Smooth muscle cell (in vitro differentiated cells): ENCODE measurements at regions not wholly inside any gene's neighbourhood (a gene's known extent, or its start where the extent isn't known, plus 50 kb on each side); places are given as distances from the start of the nearest gene placed in this dataset.

Experiments
- DNase-seq: peaks from one replicate; lab custom pipeline; 2025; ENCODE audit not compliant: unreplicated experiment; lab: John Stamatoyannopoulos, UW
- H2AFZ ChIP-seq: fragments of 200-600 bp; sonication (generic); 2 replicates; pipeline ENCODE4 v1.6.0; 2016; ENCODE audit warnings: antibody characterized with exemption, low read depth, mild to moderate bottlenecking
- H3F3A ChIP-seq: fragments of 200-600 bp; sonication (generic); 2 replicates; pipeline ENCODE4 v1.6.0; 2017; ENCODE audit warnings: antibody characterized with exemption, low read depth
- H3K27ac ChIP-seq: fragments of 200-600 bp; sonication (generic); 2 replicates; pipeline ENCODE4 v1.5.1; 2016; ENCODE audit warnings: low read depth, mild to moderate bottlenecking
- H3K27me3 ChIP-seq: fragments of 200-600 bp; sonication (generic); 2 replicates; pipeline ENCODE4 v1.6.1; 2016; ENCODE audit warnings: low read depth, mild to moderate bottlenecking
- H3K36me3 ChIP-seq: fragments of 200-600 bp; sonication (generic); 2 replicates; pipeline ENCODE4 v1.5.1; 2016; ENCODE audit warnings: low read depth
- H3K4me1 ChIP-seq: fragments of 200-600 bp; sonication (generic); 2 replicates; pipeline ENCODE4 v1.5.1; 2016; ENCODE audit warnings: low read depth
- H3K4me2 ChIP-seq: fragments of 200-600 bp; sonication (generic); 2 replicates; pipeline ENCODE4 v1.6.0; 2016; ENCODE audit warnings: mild to moderate bottlenecking
- H3K4me3 ChIP-seq: fragments of 200-600 bp; sonication (generic); 2 replicates; pipeline ENCODE4 v1.5.1; 2016; ENCODE audit warnings: mild to moderate bottlenecking
- H3K79me2 ChIP-seq: fragments of 200-600 bp; sonication (generic); 2 replicates; pipeline ENCODE4 v1.6.0; 2016; ENCODE audit warnings: low read depth, mild to moderate bottlenecking
- H3K9ac ChIP-seq: fragments of 200-600 bp; sonication (generic); 2 replicates; pipeline ENCODE4 v1.6.0; 2016; ENCODE audit warnings: low read depth
- H3K9me3 ChIP-seq: fragments of 200-600 bp; sonication (generic); replicated peaks from 2 replicates; pipeline ENCODE4 v1.5.1; 2016; ENCODE audit warnings: low read depth
- H4K20me1 ChIP-seq: fragments of 200-600 bp; sonication (generic); 2 replicates; pipeline ENCODE4 v1.6.0; 2016; ENCODE audit warnings: low read depth
- CTCF ChIP-seq: fragments of 200-600 bp; sonication (generic); IDR thresholded peaks from 2 replicates; pipeline ENCODE4 v1.5.1; 2017; ENCODE audit warnings: borderline replicate concordance, mild to moderate bottlenecking, antibody characterized with exemption; ENCODE audit not compliant: insufficient read depth, poor library complexity, severe bottlenecking
- WGBS: methylation state at CpG from one replicate; pipeline ENCODE4 v1.1.7; 2016; ENCODE audit warnings: low lambda C conversion rate; 5-methylcytosine and 5-hydroxymethylcytosine counted together

DNA sequence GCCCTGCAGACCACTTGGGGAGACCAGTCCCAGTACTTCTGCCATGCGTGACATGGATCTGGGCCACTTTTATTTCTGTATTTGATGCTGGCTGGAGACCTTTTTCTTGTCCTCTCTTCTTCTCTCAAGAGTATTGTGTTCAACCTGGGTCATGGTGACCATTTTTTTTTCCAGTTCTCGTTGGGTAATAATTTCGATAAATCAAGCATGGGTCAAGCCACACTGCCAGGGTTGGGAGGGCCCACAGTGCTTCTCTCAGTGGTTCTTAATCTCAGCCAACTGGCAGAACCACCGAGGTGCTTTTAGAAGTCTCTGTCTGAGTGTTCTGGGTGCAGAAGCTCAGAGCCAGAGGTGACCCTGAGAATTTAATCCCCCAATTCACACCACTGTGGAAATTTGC is 269.9 kb downstream of the SEC23IP start:
- Histone ChIP-seq H3K4me3 (no peak overlapping the region), H3K27me3 (no peaks in the 10 kb centered on the region), H3K27ac (no peak overlapping the region), H3K79me2 (no peaks in the 10 kb centered on the region), H3K4me1 (no peaks in the 10 kb centered on the region), H3K36me3 (no peaks in the 10 kb centered on the region), H4K20me1 (no peaks in the 10 kb centered on the region), H3F3A (no peaks in the 10 kb centered on the region), H3K9me3 (no peaks in the 10 kb centered on the region), H3K9ac (no peak overlapping the region), H3K4me2 (no peak overlapping the region), H2AFZ (no peak overlapping the region)
- no peak for TF ChIP-seq CTCF
- no peak for DNase-seq
- 87% methylated on average over 4 of the region's 4 CpGs for WGBS

DNA sequence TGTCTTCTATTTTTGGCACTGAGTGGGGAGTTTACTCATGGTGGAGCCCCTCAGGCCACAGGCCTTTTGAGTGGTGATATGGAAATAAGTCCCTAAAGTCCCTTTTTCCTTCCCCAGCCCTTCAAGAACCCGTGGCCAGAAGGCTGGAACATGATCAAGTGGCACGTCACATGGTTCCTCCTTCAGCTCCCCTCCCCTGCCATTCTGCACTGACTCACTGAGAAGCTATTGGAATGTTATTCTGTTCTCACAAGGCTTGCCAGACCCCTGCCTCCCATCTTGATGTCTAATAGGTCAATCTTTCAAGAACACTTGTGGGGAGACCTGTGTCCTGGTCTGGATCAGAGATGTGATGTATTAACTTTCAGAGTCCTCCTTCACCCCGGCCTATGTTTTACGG is 279.8 kb downstream of the SEC23IP start:
- Histone ChIP-seq H3K4me3 (no peak overlapping the region), H4K20me1 (no peaks in the 10 kb centered on the region), H3K4me2 (no peak overlapping the region), H3K4me1 (no peaks in the 10 kb centered on the region), H3K9ac (no peak overlapping the region), H3K27me3 (no peaks in the 10 kb centered on the region), H3K27ac (no peak overlapping the region), H2AFZ (peak overlapping the region; percentile 66), H3K9me3 (no peaks in the 10 kb centered on the region), H3K36me3 (no peaks in the 10 kb centered on the region), H3F3A (no peaks in the 10 kb centered on the region), H3K79me2 (no peaks in the 10 kb centered on the region)
- WGBS = 55% methylated on average over 4 of the region's 4 CpGs
- no peak for TF ChIP-seq CTCF
- no peak for DNase-seq

DNA sequence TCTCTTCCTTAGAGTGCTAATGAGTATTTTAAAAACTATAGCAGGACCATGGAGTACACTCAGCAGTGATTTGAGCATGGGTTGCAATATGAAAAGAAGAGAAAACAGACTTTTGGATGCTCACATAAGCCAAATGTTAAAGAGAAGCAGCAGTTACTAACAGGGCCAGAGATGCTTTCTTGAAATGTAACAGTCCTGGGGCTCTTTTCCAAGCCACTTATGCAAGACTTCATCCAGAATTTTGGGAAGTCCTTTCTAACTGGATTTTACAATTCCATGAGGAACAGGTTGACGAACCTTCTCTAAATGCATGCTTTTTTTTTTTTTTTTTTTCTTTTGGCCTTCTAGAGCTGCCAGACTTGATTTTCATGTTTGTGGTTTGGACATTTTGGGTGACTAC is 282.0 kb downstream of the SEC23IP start:
- no peaks in the 10 kb centered on the region for H3K36me3 ChIP-seq
- H3K4me1 ChIP-seq = no peaks in the 10 kb centered on the region
- WGBS = 78% methylated on average over 1 of the region's 1 CpG
- H4K20me1 ChIP-seq = no peaks in the 10 kb centered on the region
- DNase-seq = no peak
- no peaks in the 10 kb centered on the region for H3F3A ChIP-seq
- no peaks in the 10 kb centered on the region for H3K9me3 ChIP-seq
- H3K79me2 ChIP-seq = no peaks in the 10 kb centered on the region
- H3K9ac ChIP-seq = no peak overlapping the region
- no peaks in the 10 kb centered on the region for H3K27me3 ChIP-seq
- no peak overlapping the region for H3K4me2 ChIP-seq
- H3K27ac ChIP-seq = no peak overlapping the region
- H3K4me3 ChIP-seq = no peak overlapping the region
- no peak for TF ChIP-seq CTCF
- H2AFZ ChIP-seq = no peak overlapping the region

DNA sequence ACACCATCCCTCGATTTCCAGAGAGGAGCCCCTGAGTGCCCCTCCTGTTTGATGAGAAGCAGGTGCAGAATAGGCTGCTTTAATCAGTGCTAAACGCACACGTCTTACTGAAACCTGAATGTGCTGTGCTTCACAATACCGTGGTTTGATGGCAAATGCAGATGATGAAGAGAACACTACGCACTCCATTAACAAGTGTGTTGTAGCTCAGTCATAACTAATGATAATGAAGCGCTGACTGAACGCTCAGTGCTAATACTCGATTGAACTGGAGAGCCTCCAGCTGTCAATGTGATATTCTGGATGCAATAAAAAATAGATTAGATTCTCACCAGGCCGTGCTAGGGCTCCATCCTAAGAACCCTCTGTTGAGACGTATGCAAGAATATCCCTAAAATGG is 279.7 kb upstream of the PLPP4 start:
- Histone ChIP-seq H2AFZ (no peak overlapping the region), H3K9me3 (no peaks in the 10 kb centered on the region), H3K4me3 (no peak overlapping the region), H3K4me1 (no peaks in the 10 kb centered on the region), H3K9ac (no peak overlapping the region), H3K4me2 (no peak overlapping the region), H3K27ac (no peak overlapping the region), H4K20me1 (no peaks in the 10 kb centered on the region), H3K36me3 (no peaks in the 10 kb centered on the region), H3K27me3 (no peaks in the 10 kb centered on the region), H3F3A (no peaks in the 10 kb centered on the region), H3K79me2 (no peaks in the 10 kb centered on the region)
- no peak for TF ChIP-seq CTCF
- WGBS = 91% methylated on average over 10 of the region's 10 CpGs
- DNase-seq = no peak
